B cell (primary cell): ENCODE measurements at regions not wholly inside any gene's neighbourhood (a gene's known extent, or its start where the extent isn't known, plus 50 kb on each side); places are given as distances from the start of the nearest gene placed in this dataset.

Experiments used
- CTCF ChIP-seq: fragments of 200-600 bp; IDR thresholded peaks from one replicate; pipeline ENCODE4 v1.8.0; 2022; ENCODE audit warnings: antibody characterized with exemption, mild to moderate bottlenecking
- EZH2 ChIP-seq: IDR thresholded peaks from 2 replicates; pipeline ENCODE4 v1.6.1; 2012; ENCODE audit warnings: borderline replicate concordance, low read depth, mild to moderate bottlenecking, moderate library complexity, low read length; ENCODE audit not compliant: insufficient read depth, poor library complexity, severe bottlenecking

- no peak for TF ChIP-seq CTCF
- TF ChIP-seq EZH2, result no peak
Measured at GRCh38 chr9:109725460-109725859, 54.5 kb upstream of the PALM2AKAP2 start.
